Activated T-helper 2 cell treated with anti-CD3 and anti-CD28 coated beads, Interferon-gamma antibody, Interleukin-2, Interleukin-4, amounts not matched to agents 10 μg/mL and 5 μg/mL and 100 μg/mL, durations not matched to agents 14 hours and 24 hours and 36 hours (primary cell): ENCODE measurements at regions not wholly inside any gene's neighbourhood (a gene's known extent, or its start where the extent isn't known, plus 50 kb on each side); places are given as distances from the start of the nearest gene placed in this dataset.
A peak's percentile ranks its signal among the peaks of the same experiment; 100 is the strongest.
"Not testable (repeated sequence)": the region's sequence is repeated elsewhere in the genome, so short reads cannot be mapped to it uniquely, and the experiment has no call there.

Source experiments
- DNase-seq: peaks from one replicate; pipeline ENCODE4 v3.0.0; 2021; ENCODE audit warnings: low spot score
- H3K27ac Mint-ChIP-seq: one replicate; pipeline ENCODE4 v1.8.0; 2021; ENCODE audit warnings: mixed read lengths
- H3K27me3 Mint-ChIP-seq: one replicate; pipeline ENCODE4 v1.8.0; 2021; ENCODE audit warnings: low read depth, mixed read lengths
- H3K36me3 Mint-ChIP-seq: one replicate; pipeline ENCODE4 v1.8.0; 2021; ENCODE audit warnings: low read depth, mixed read lengths
- H3K4me1 Mint-ChIP-seq: one replicate; pipeline ENCODE4 v1.8.0; 2021; ENCODE audit warnings: low read depth, mixed read lengths
- H3K4me3 Mint-ChIP-seq: one replicate; pipeline ENCODE4 v1.8.0; 2021; ENCODE audit warnings: low read depth, mild to moderate bottlenecking, moderate library complexity, mixed read lengths
- H3K9me3 Mint-ChIP-seq: one replicate; pipeline ENCODE4 v1.8.0; 2021; ENCODE audit warnings: mixed read lengths
- intact Hi-C: fragments of 100-400 bp; cut with micrococcal nuclease; formaldehyde crosslinking; loops from one replicate; pipeline ENCODE4 v1.15.1; 2023

DNA sequence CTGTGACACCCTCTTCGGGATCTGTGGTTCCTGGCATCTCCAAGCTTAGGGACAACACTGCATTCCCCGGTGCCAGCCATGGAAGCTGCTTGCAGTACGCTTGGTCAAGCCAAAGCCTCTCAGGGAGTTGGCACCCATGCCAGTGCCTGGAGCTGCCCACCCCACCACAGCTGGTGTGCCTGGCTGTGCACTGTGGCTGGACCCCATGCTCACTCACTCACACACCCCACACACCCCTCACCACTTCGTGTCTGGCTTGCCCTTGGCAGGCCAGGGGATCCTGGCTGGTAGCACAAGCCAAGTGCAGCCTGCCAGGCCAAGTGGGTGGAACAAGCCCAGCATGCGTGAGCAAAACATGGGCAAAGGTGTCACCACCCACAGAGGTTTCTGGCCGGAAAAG lies 324.5 kb upstream of the PTGER4 start:
- Mint-ChIP-seq H3K36me3 (peaks cover 11% of the 10 kb centered on the region), H3K9me3 (peaks cover 21% of the 10 kb centered on the region), H3K27ac (no peak overlapping the region), H3K4me3 (no peak overlapping the region), H3K4me1 (peaks cover 15% of the 10 kb centered on the region), H3K27me3 (no peaks in the 10 kb centered on the region)
- intact Hi-C loops, result no loop called here
- DNase-seq, result no peak

DNA sequence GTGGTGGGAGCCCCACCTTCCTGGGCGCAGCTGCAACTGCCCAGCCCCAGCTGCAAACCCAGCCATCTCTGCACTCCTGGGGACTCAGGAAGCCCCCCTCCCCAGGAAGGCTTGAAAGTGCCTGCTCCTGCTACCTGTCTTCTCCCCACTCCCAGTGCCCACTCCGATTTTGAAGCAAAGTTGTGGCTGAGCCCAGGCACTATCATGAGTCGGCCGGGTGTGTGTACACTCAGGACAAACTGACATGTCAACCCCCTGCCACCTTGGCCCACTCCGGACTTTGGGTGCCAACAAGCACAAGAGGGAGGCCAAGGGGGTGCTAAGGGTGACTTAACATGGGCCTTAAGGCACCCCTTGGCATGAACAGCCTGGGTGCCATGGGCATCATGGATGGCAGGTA lies 325.5 kb upstream of the PTGER4 start:
- Mint-ChIP-seq H3K4me1 (peaks cover 5% of the 10 kb centered on the region), H3K9me3 (peaks cover 31% of the 10 kb centered on the region), H3K27ac (no peak overlapping the region), H3K36me3 (peaks cover 22% of the 10 kb centered on the region), H3K27me3 (no peaks in the 10 kb centered on the region), H3K4me3 (no peak overlapping the region)
- DNase-seq, result no peak
- intact Hi-C loops, result no loop called here

DNA sequence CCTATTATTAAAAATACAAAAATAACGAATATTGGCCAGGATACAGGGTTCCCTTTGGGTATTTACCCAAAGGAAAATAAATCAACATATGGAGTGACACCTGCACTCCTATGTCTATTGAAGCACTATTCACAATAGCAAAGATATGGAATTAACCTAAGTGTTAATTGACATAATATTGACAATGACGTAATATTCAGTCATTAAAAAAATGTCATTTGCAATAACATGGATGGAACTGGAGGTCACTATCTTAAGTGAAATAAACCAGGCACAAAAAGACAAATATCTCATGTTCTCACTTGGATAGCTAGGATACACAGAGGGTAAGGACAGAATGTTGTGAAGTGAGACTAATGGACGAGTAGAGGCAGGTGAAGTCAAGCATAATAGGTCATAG lies 326.3 kb upstream of the PTGER4 start:
- Mint-ChIP-seq H3K4me3 (no peak overlapping the region), H3K9me3 (peaks cover 35% of the 10 kb centered on the region), H3K4me1 (no peaks in the 10 kb centered on the region), H3K36me3 (peaks cover 26% of the 10 kb centered on the region), H3K27ac (no peak overlapping the region), H3K27me3 (no peaks in the 10 kb centered on the region)
- DNase-seq, result no peak
- intact Hi-C loops, result no loop called here

- H3K4me3 Mint-ChIP-seq, result no peak overlapping the region
- peaks cover 37% of the 10 kb centered on the region for H3K36me3 Mint-ChIP-seq
- DNase-seq, result no peak
- H3K27ac Mint-ChIP-seq, result no peak overlapping the region
- intact Hi-C loops, result no loop called here
- H3K4me1 Mint-ChIP-seq, result no peaks in the 10 kb centered on the region
- H3K27me3 Mint-ChIP-seq, result no peaks in the 10 kb centered on the region
- peaks cover 50% of the 10 kb centered on the region for H3K9me3 Mint-ChIP-seq
These were observed 331.6 kb upstream of the PTGER4 start for GRCh38 chr5:40347981-40348725.

- DNase-seq, result no peak
- no peaks in the 10 kb centered on the region for H3K27me3 Mint-ChIP-seq
- H3K4me1 Mint-ChIP-seq, result no peaks in the 10 kb centered on the region
- H3K9me3 Mint-ChIP-seq, result peaks cover 57% of the 10 kb centered on the region
- H3K4me3 Mint-ChIP-seq, result no peak overlapping the region
- intact Hi-C loops, result no loop called here
- H3K36me3 Mint-ChIP-seq, result peaks cover 46% of the 10 kb centered on the region
- H3K27ac Mint-ChIP-seq, result no peak overlapping the region
These were observed 332.8 kb upstream of the PTGER4 start for GRCh38 chr5:40346901-40347300.

DNA sequence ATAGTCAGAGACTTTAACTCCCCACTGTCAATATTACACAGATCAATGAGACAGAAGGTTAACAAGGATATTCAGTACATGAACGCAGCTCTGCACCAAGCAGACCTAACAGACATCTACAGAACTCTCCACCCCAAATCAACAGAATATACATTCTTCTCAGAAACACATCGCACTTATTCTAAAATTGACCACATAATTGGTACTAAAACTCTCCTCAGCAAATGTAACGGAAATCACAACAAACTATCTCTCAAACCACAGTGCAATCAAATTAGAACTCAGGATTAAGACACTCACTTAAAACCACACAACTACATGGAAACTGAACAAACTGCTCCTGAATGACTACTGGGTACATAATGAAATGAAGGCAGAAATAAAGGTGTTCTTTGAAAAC lies 341.3 kb upstream of the PTGER4 start:
- H3K36me3 Mint-ChIP-seq, result peaks cover 64% of the 10 kb centered on the region
- DNase-seq, H3K27me3 Mint-ChIP-seq: not testable (repeated sequence)
- H3K27ac Mint-ChIP-seq, result peak overlapping the region; percentile 64
- peaks cover 40% of the 10 kb centered on the region for H3K4me1 Mint-ChIP-seq
- intact Hi-C loops, result loop anchor here (1.0 kb wide), 1 partner anchor 61 kb away; no protein-coding TSS in a partner anchor
- H3K9me3 Mint-ChIP-seq, result peaks cover 59% of the 10 kb centered on the region
- H3K4me3 Mint-ChIP-seq, result peak overlapping the region; percentile 1

GRCh38 chr5:40334242-40334635 lies 345.5 kb upstream of the PTGER4 start:
- H3K4me1 Mint-ChIP-seq, result peaks cover 46% of the 10 kb centered on the region

GRCh38 chr5:40333459-40334241 lies 346.1 kb upstream of the PTGER4 start:
- H3K27me3 Mint-ChIP-seq, result no peaks in the 10 kb centered on the region
- H3K4me1 Mint-ChIP-seq, result peaks cover 43% of the 10 kb centered on the region
- peaks cover 41% of the 10 kb centered on the region for H3K9me3 Mint-ChIP-seq
- no peak for DNase-seq
- peak overlapping the region; percentile 43 for H3K27ac Mint-ChIP-seq
- H3K36me3 Mint-ChIP-seq, result peaks cover 42% of the 10 kb centered on the region
- intact Hi-C loops, result loop anchor here (1.0 to 5.0 kb wide), 12 partner anchors 21 to 355 kb away; partner anchors contain the start of gene PTGER4
- H3K4me3 Mint-ChIP-seq, result no peak overlapping the region

More at GRCh38 chr5:40334242-40334635, 345.5 kb upstream of the PTGER4 start:
- Mint-ChIP-seq H3K4me3 (no peak overlapping the region), H3K27ac (no peak overlapping the region), H3K9me3 (peaks cover 39% of the 10 kb centered on the region), H3K27me3 (no peaks in the 10 kb centered on the region), H3K36me3 (peaks cover 48% of the 10 kb centered on the region)
- intact Hi-C loops, result loop anchor here (5.0 kb wide), 1 partner anchor 68 kb away; no protein-coding TSS in a partner anchor
- DNase-seq, result no peak

DNA sequence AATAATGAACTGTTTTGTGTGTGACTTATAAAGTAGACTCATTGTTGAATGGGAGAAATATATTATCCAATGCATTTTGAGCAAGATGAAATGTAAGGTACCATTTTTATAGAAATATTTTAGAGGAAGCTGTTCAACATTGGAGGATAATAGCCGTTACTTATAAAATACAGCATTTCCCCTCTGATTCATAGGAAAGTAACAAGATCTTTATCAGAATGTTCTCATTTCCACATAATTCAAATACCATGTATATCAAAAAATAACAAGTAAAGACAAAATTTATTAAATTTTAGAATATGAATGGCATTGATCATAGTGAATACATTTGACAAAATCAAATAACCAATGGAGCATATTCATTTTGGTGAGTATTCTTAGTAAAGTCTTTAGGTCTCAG lies 346.7 kb upstream of the PTGER4 start:
- peak overlapping the region; percentile 43 for H3K27ac Mint-ChIP-seq

GRCh38 chr5:40331616-40332015 lies 348.1 kb upstream of the PTGER4 start:
- DNase-seq, result no peak
- H3K36me3 Mint-ChIP-seq, result peaks cover 27% of the 10 kb centered on the region
- no peak overlapping the region for H3K27ac Mint-ChIP-seq
- no peak overlapping the region for H3K4me3 Mint-ChIP-seq
- peaks cover 22% of the 10 kb centered on the region for H3K4me1 Mint-ChIP-seq
- H3K27me3 Mint-ChIP-seq, result no peaks in the 10 kb centered on the region
- intact Hi-C loops, result loop anchor here (2.0 to 5.0 kb wide), 5 partner anchors 71 to 357 kb away; partner anchors contain the start of gene PTGER4
- peaks cover 29% of the 10 kb centered on the region for H3K9me3 Mint-ChIP-seq

More for the DNA sequence above, 346.7 kb upstream of the PTGER4 start:
- peaks cover 36% of the 10 kb centered on the region for H3K4me1 Mint-ChIP-seq
- H3K36me3 Mint-ChIP-seq, result peaks cover 38% of the 10 kb centered on the region
- H3K27me3 Mint-ChIP-seq, result no peaks in the 10 kb centered on the region
- intact Hi-C loops, result loop anchor here (1.0 to 5.0 kb wide), 12 partner anchors 21 to 356 kb away; partner anchors contain the start of gene PTGER4
- DNase-seq, result no peak
- H3K9me3 Mint-ChIP-seq, result peaks cover 38% of the 10 kb centered on the region
- H3K4me3 Mint-ChIP-seq, result no peak overlapping the region

GRCh38 chr5:40321514-40321913 lies 358.2 kb upstream of the PTGER4 start:
- peaks cover 13% of the 10 kb centered on the region for H3K36me3 Mint-ChIP-seq
- peaks cover 14% of the 10 kb centered on the region for H3K4me1 Mint-ChIP-seq
- no peak for DNase-seq
- peaks cover 16% of the 10 kb centered on the region for H3K9me3 Mint-ChIP-seq
- no peak overlapping the region for H3K4me3 Mint-ChIP-seq
- no peak overlapping the region for H3K27ac Mint-ChIP-seq
- intact Hi-C loops, result no loop called here
- H3K27me3 Mint-ChIP-seq, result no peaks in the 10 kb centered on the region

DNA sequence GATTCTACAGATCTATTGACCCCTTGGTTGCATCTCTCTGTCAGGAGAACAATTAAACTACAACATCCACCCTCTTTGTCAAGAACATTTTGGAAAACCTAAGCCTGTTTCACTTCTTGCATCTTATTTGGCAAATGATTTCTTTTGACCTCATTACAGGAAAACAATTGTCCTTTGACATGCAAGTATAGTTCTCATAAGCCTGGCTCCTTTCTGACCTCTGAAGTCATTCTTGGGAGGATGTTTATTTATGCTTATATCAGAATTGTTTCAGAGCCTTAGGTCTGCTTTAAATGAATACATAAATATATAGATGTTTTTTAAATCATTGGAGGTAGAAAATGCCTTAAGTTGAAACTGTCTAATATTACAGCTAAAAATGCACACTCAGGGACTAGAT lies 361.3 kb upstream of the PTGER4 start:
- intact Hi-C loops, result no loop called here
- Mint-ChIP-seq H3K9me3 (peaks cover 3% of the 10 kb centered on the region), H3K36me3 (no peaks in the 10 kb centered on the region), H3K27me3 (no peaks in the 10 kb centered on the region), H3K4me1 (peaks cover 9% of the 10 kb centered on the region), H3K27ac (no peak overlapping the region), H3K4me3 (no peak overlapping the region)
- no peak for DNase-seq

DNA sequence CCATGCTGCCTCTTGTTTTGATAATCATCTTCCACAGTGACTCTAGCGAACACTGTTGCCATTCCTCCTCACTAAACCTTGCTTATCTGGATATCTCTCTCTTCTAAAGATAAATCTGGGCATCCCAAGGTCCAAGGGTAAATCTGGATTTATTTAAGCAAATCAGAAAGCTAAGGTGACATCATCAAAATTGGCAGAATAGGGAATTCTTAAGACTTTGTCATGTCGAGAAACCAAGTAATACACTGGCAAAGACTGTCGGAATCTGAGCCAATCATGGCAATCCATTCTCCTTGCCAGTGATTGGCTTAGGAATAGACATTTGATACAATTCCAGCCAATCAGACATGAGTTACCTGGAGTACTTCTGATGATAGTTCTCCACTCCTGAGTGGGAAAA lies 362.7 kb upstream of the PTGER4 start:
- H3K4me3 Mint-ChIP-seq, result no peak overlapping the region

More for the DNA sequence above, 362.7 kb upstream of the PTGER4 start:
- H3K9me3 Mint-ChIP-seq, result peaks cover 3% of the 10 kb centered on the region
- no peak overlapping the region for H3K27ac Mint-ChIP-seq
- no peak for DNase-seq
- intact Hi-C loops, result no loop called here
- H3K27me3 Mint-ChIP-seq, result no peaks in the 10 kb centered on the region
- H3K36me3 Mint-ChIP-seq, result peaks cover 2% of the 10 kb centered on the region
- H3K4me1 Mint-ChIP-seq, result peaks cover 7% of the 10 kb centered on the region
